Panc1 (cell line): ENCODE measurements at regions not wholly inside any gene's neighbourhood (a gene's known extent, or its start where the extent isn't known, plus 50 kb on each side); places are given as distances from the start of the nearest gene placed in this dataset.

Experiments
- ATAC-seq: fragments of 200-7000 bp; cut with Tn5 transposase; 2 replicates; pipeline ENCODE4 v1.9.1; 2020; ENCODE audit warnings: mild to moderate bottlenecking, moderate library complexity
- BruUV-seq: library from RNA; stranded (reverse); fragments of 400-500 nt; replicated peaks from 2 replicates; lab custom pipeline; 2021; lab: Mats Ljungman, UMichigan
- CTCF ChIA-PET: fragments of 300-600 bp; sonication (Branson Sonifier 250); formaldehyde crosslinking; loops from one replicate; lab custom pipeline; 2022; ENCODE audit warnings: antibody characterized with exemption; lab: Charles Lee
- POLR2A ChIA-PET: fragments of 300-600 bp; sonication (Branson Sonifier 250); formaldehyde crosslinking; loops from one replicate; lab custom pipeline; 2022; ENCODE audit warnings: antibody characterized with exemption; lab: Charles Lee
- DNase-seq: peaks from one replicate; pipeline ENCODE4 v3.0.0-alpha.2; 2010; ENCODE audit warnings: low read depth, low spot score
- H3K27ac ChIP-seq: 2 replicates; pipeline ENCODE4 v1.5.1; 2011; ENCODE audit warnings: mild to moderate bottlenecking, low read length, inconsistent platforms
- H3K27me3 ChIP-seq: fragments of 200-500 bp; sonication (Bioruptor generic); 2 replicates; pipeline ENCODE4 v1.6.0; 2014; ENCODE audit warnings: low read length, inconsistent platforms; ENCODE audit not compliant: control insufficient read depth, insufficient read depth
- H3K36me3 ChIP-seq: fragments of 200-500 bp; sonication (Bioruptor generic); 2 replicates; pipeline ENCODE4 v1.5.1; 2014; ENCODE audit warnings: inconsistent platforms, mild to moderate bottlenecking, low read length, moderate library complexity; ENCODE audit not compliant: control insufficient read depth, insufficient read depth
- H3K4me1 ChIP-seq: 2 replicates; pipeline ENCODE4 v1.5.1; 2011; ENCODE audit warnings: inconsistent platforms, mild to moderate bottlenecking, low read length, moderate library complexity; ENCODE audit not compliant: control insufficient read depth, insufficient read depth
- H3K4me3 ChIP-seq, 2 experiments: 2 replicates each; pipeline ENCODE4 v1.5.1; 2011 to 2012; ENCODE audit warnings: low read depth in 2 of 2, low read length in 2 of 2, mild to moderate bottlenecking in 2 of 2, inconsistent platforms in 1 of 2, moderate library complexity in 1 of 2
- H3K9me3 ChIP-seq: fragments of 200-500 bp; sonication (Bioruptor generic); 2 replicates; pipeline ENCODE4 v1.5.1; 2014; ENCODE audit warnings: low read depth, mild to moderate bottlenecking, inconsistent platforms, low read length, moderate library complexity; ENCODE audit not compliant: control insufficient read depth, insufficient read depth
- CTCF ChIP-seq: fragments of 450-650 bp; IDR thresholded peaks from 2 replicates; pipeline ENCODE4 v1.5.1; 2017; ENCODE audit warnings: mild to moderate bottlenecking
- POLR2AphosphoS5 ChIP-seq: IDR thresholded peaks from 2 replicates; pipeline ENCODE4 v1.6.1; 2012; ENCODE audit warnings: mild to moderate bottlenecking, low read depth, low read length, moderate library complexity
- REST ChIP-seq, 2 experiments: IDR thresholded peaks; 2 replicates each; pipeline ENCODE4 v1.6.1; 2011 to 2012; ENCODE audit warnings: low read depth in 2 of 2, control low read depth in 1 of 2, low read length in 1 of 2, mild to moderate bottlenecking in 1 of 2, moderate library complexity in 1 of 2; ENCODE audit not compliant: insufficient read depth in 1 of 2
- SIN3A ChIP-seq: IDR thresholded peaks from 2 replicates; pipeline ENCODE4 v1.6.1; 2012; ENCODE audit warnings: low read depth, mild to moderate bottlenecking, low read length, moderate library complexity, borderline replicate concordance; ENCODE audit not compliant: insufficient read depth
- TCF7L2 ChIP-seq: IDR thresholded peaks from 2 replicates; pipeline ENCODE4 v1.6.1; 2011; ENCODE audit warnings: mild to moderate bottlenecking, low read depth, low read length, inconsistent platforms
- in situ Hi-C: cut with HindIII; loops from 2 replicates; pipeline ENCODE4 v1.10.0; 2016; ENCODE audit warnings: low sequenced_read_pairs, low pct_unique_long_range_greater_than_20kb
- intact Hi-C: fragments of 100-400 bp; cut with micrococcal nuclease; formaldehyde crosslinking; loops from one replicate; pipeline ENCODE4 v1.10.0; 2022; ENCODE audit not compliant: unreplicated experiment

GRCh38 chr6:167525774-167526173 is 200.9 kb downstream of the TTLL2 start:
- no peak for TF ChIP-seq POLR2AphosphoS5
- no peak for TF ChIP-seq TCF7L2
- no peak for TF ChIP-seq CTCF
- TF ChIP-seq REST (IDR thresholded peaks at IDR 0.05; ENCODE audit: insufficient read depth in 1 of 2, low read depth in 2 of 2, low read length in 1 of 2): no peak
- TF ChIP-seq SIN3A: no peak
- ATAC-seq: no peak
- Histone ChIP-seq H3K27ac (no peak overlapping the region), H3K4me3 (no peak overlapping the region), H3K4me1 (no peaks in the 10 kb centered on the region), H3K9me3 (no peaks in the 10 kb centered on the region), H3K27me3 (peaks cover 9% of the 10 kb centered on the region), H3K36me3 (no peaks in the 10 kb centered on the region)
- ChIA-PET CTCF (no interaction called here), POLR2A (no interaction called here)
- no TSS peak for BruUV-seq
- intact Hi-C loops: no loop called here
- DNase-seq: no peak
- in situ Hi-C loops: no loop called here

GRCh38 chr6:167526465-167527368 is 201.8 kb downstream of the TTLL2 start:
- Histone ChIP-seq H3K9me3 (no peaks in the 10 kb centered on the region), H3K27me3 (peaks cover 5% of the 10 kb centered on the region), H3K36me3 (no peaks in the 10 kb centered on the region), H3K27ac (no peak overlapping the region), H3K4me1 (no peaks in the 10 kb centered on the region), H3K4me3 (no peak overlapping the region)
- in situ Hi-C loops (no loop called here), intact Hi-C loops (no loop called here)
- ATAC-seq (no peak), DNase-seq (no peak)
- TF ChIP-seq REST (IDR thresholded peaks at IDR 0.05; ENCODE audit: insufficient read depth in 1 of 2, low read depth in 2 of 2, low read length in 1 of 2) (no peak), SIN3A (no peak), POLR2AphosphoS5 (no peak), TCF7L2 (no peak), CTCF (no peak)
- ChIA-PET POLR2A (no interaction called here), CTCF (no interaction called here)
- BruUV-seq: no TSS peak
